GM12878 (cell line): ENCODE measurements at regions not wholly inside any gene's neighbourhood (a gene's known extent, or its start where the extent isn't known, plus 50 kb on each side); places are given as distances from the start of the nearest gene placed in this dataset.

Experiments
- ATAC-seq: fragments of 200-7000 bp; cut with Tn5 transposase; 3 replicates; pipeline ENCODE4 v1.9.1; 2020; ENCODE audit warnings: mild to moderate bottlenecking, moderate library complexity
- BruUV-seq: library from RNA; stranded (reverse); fragments of 400-500 nt; replicated peaks from 2 replicates; lab custom pipeline; 2021; lab: Mats Ljungman, UMichigan
- CTCF ChIA-PET: fragments of 300-600 bp; sonication (Branson Sonifier 250); formaldehyde crosslinking; extraction: SDS; loops from one replicate; lab custom pipeline; 2021; ENCODE audit warnings: inconsistent platforms; lab: Yijun Ruan, JAX
- POLR2A ChIA-PET: fragments of 350-600 bp; formaldehyde crosslinking; extraction: SDS; loops from one replicate; lab custom pipeline; 2021; ENCODE audit warnings: inconsistent platforms; lab: Charles Lee
- RAD21 ChIA-PET: fragments of 300-600 bp; sonication (Branson Sonifier 250); formaldehyde crosslinking; loops from one replicate; lab custom pipeline; 2023; ENCODE audit warnings: antibody characterized with exemption; ENCODE audit not compliant: unreplicated experiment; lab: Charles Lee
- SMC1A ChIA-PET: fragments of 300-600 bp; sonication (Branson Sonifier 250); formaldehyde crosslinking; loops from one replicate; lab custom pipeline; 2023; ENCODE audit not compliant: unreplicated experiment, uncharacterized antibody; lab: Charles Lee
- DNase-seq: peaks from one replicate; pipeline ENCODE4 v3.0.0-alpha.2; 2011; ENCODE audit warnings: low read depth, low spot score
- FAIRE-seq: peaks from 3 replicates; lab custom pipeline; 2011; peaks lifted over from hg19 to GRCh38; lab: Jason Lieb, UNC
- H2AFZ ChIP-seq: 2 replicates; pipeline ENCODE4 v1.6.0; 2011; ENCODE audit warnings: low read depth, low read length, control low read depth; ENCODE audit not compliant: control insufficient read depth
- H3K27ac ChIP-seq: 2 replicates; pipeline ENCODE4 v1.5.1; 2011; ENCODE audit warnings: control low read depth; ENCODE audit not compliant: control insufficient read depth, insufficient read depth
- H3K27me3 ChIP-seq, 2 experiments: replicated peaks in 1 of 2; 2 replicates each; pipeline versions ENCODE4 v1.6.0 to v1.6.1; 2011; ENCODE audit warnings: low read length in 1 of 2; ENCODE audit not compliant: control insufficient read depth in 2 of 2, insufficient read depth in 2 of 2
- H3K36me3 ChIP-seq, 2 experiments: 2 replicates each; pipeline ENCODE4 v1.5.1; 2011; ENCODE audit warnings: low read length in 1 of 2; ENCODE audit not compliant: control insufficient read depth in 2 of 2, insufficient read depth in 2 of 2
- H3K4me1 ChIP-seq: 2 replicates; pipeline ENCODE4 v1.6.1; 2011; ENCODE audit warnings: mild to moderate bottlenecking, low read length, moderate library complexity, mixed read lengths; ENCODE audit not compliant: control insufficient read depth, insufficient read depth
- H3K4me2 ChIP-seq: 2 replicates; pipeline ENCODE4 v1.6.0; 2011; ENCODE audit warnings: control low read depth; ENCODE audit not compliant: control insufficient read depth, insufficient read depth
- H3K4me3 ChIP-seq: fragments of 200-600 bp; sonication (generic); 2 replicates; pipeline ENCODE4 v1.5.1; 2016
- H3K79me2 ChIP-seq: 2 replicates; pipeline ENCODE4 v1.6.0; 2011; ENCODE audit warnings: low read length; ENCODE audit not compliant: control insufficient read depth, insufficient read depth
- H3K9ac ChIP-seq: 2 replicates; pipeline ENCODE4 v1.8.0; 2011; ENCODE audit warnings: low read length, control low read depth, mixed read lengths; ENCODE audit not compliant: control insufficient read depth, insufficient read depth
- H3K9me3 ChIP-seq: replicated peaks from 3 replicates; pipeline ENCODE4 v1.5.1; 2011; ENCODE audit warnings: mild to moderate bottlenecking, low read length; ENCODE audit not compliant: control insufficient read depth, insufficient read depth
- H4K20me1 ChIP-seq: 2 replicates; pipeline ENCODE4 v1.6.0; 2011; ENCODE audit not compliant: control insufficient read depth, insufficient read depth
- HCFC1 ChIP-seq: fragments of 150-350 bp; IDR thresholded peaks from 2 replicates; pipeline ENCODE4 v1.6.1; 2014; ENCODE audit warnings: low read length
- HDAC6 ChIP-seq: fragments of 200-600 bp; sonication (generic); IDR thresholded peaks from one replicate; pipeline ENCODE4 v1.8.0; 2017; ENCODE audit warnings: antibody characterized with exemption; ENCODE audit not compliant: unreplicated experiment
- PKNOX1 ChIP-seq: fragments of 450-650 bp; IDR thresholded peaks from 2 replicates; pipeline ENCODE4 v1.6.1; 2016; ENCODE audit warnings: mild to moderate bottlenecking
- PML ChIP-seq: IDR thresholded peaks from 2 replicates; pipeline ENCODE4 v1.6.1; 2012; ENCODE audit warnings: low read length, inconsistent platforms
- POLR2AphosphoS5 ChIP-seq: IDR thresholded peaks from 2 replicates; pipeline ENCODE4 v1.6.1; 2011; ENCODE audit warnings: mild to moderate bottlenecking, low read length, inconsistent platforms
- SKIL ChIP-seq: fragments of 450-650 bp; IDR thresholded peaks from 2 replicates; pipeline ENCODE4 v1.6.1; 2017; ENCODE audit warnings: mild to moderate bottlenecking, low read depth, inconsistent platforms; ENCODE audit not compliant: poor library complexity, severe bottlenecking
- ZNF274 ChIP-seq: IDR thresholded peaks from one replicate; pipeline ENCODE4 v1.8.0; 2011; ENCODE audit not compliant: insufficient read length, insufficient read depth
- WGBS: methylation state at CpG from one replicate; pipeline ENCODE4 v1.1.6; 2016; ENCODE audit warnings: low lambda C conversion rate; ENCODE audit not compliant: insufficient replicate concordance, insufficient coverage; ENCODE audit errors: missing lambda C conversion rate; 5-methylcytosine and 5-hydroxymethylcytosine counted together
- in situ Hi-C: fragments of 300-500 bp; cut with MboI; formaldehyde crosslinking; loops from 9 replicates; pipeline ENCODE4 v1.14.3; 2018; ENCODE audit warnings: mixed read lengths
- intact Hi-C: fragments of 100-400 bp; cut with micrococcal nuclease; formaldehyde crosslinking; loops from one replicate; pipeline ENCODE4 v1.14.2; 2022; ENCODE audit not compliant: unreplicated experiment

GRCh38 chr11:45362636-45363035 lies 76.5 kb upstream of the SYT13 start:
- SMC1A ChIA-PET = no interaction called here
- no TSS peak for BruUV-seq
- H3K9me3 ChIP-seq = no peaks in the 10 kb centered on the region
- DNase-seq (no peak), ATAC-seq (no peak), FAIRE-seq (no peak)
- TF ChIP-seq HCFC1 (no peak), POLR2AphosphoS5 (no peak), PKNOX1 (no peak), PML (no peak), SKIL (no peak), ZNF274 (no peak), HDAC6 (no peak)
- POLR2A ChIA-PET = no interaction called here
- H3K9ac ChIP-seq = no peak overlapping the region
- no peaks in the 10 kb centered on the region for H4K20me1 ChIP-seq
- intact Hi-C loops = no loop called here
- 16% methylated on average over 3 of the region's 3 CpGs for WGBS
- H3K27me3 ChIP-seq = peaks cover 0 to 2% of the 10 kb centered on the region in 2 experiments; a peak in 3 of 4 replicates
- CTCF ChIA-PET = no interaction called here
- RAD21 ChIA-PET = no interaction called here
- H3K27ac ChIP-seq = no peak overlapping the region
- no peaks in the 10 kb centered on the region for H3K36me3 ChIP-seq
- in situ Hi-C loops = no loop called here
- no peak overlapping the region for H2AFZ ChIP-seq
- no peaks in the 10 kb centered on the region for H3K4me1 ChIP-seq
- no peak overlapping the region for H3K4me2 ChIP-seq
- no peak overlapping the region for H3K4me3 ChIP-seq
- H3K79me2 ChIP-seq = no peaks in the 10 kb centered on the region
